Hepatocyte (in vitro differentiated cells): ENCODE measurements at regions not wholly inside any gene's neighbourhood (a gene's known extent, or its start where the extent isn't known, plus 50 kb on each side); places are given as distances from the start of the nearest gene placed in this dataset.

ENCODE experiments used
- EZH2 ChIP-seq: fragments of 200-600 bp; sonication (generic); IDR thresholded peaks from 2 replicates; pipeline ENCODE4 v1.6.1; 2016; ENCODE audit warnings: antibody characterized with exemption, mild to moderate bottlenecking, borderline replicate concordance
- TF ChIP-seq, protein P1 (sequence below): fragments of 200-600 bp; sonication (generic); IDR thresholded peaks from 2 replicates; pipeline ENCODE4 v1.5.1; 2016; ENCODE audit warnings: antibody characterized with exemption, mild to moderate bottlenecking; ENCODE audit not compliant: poor library complexity

DNA sequence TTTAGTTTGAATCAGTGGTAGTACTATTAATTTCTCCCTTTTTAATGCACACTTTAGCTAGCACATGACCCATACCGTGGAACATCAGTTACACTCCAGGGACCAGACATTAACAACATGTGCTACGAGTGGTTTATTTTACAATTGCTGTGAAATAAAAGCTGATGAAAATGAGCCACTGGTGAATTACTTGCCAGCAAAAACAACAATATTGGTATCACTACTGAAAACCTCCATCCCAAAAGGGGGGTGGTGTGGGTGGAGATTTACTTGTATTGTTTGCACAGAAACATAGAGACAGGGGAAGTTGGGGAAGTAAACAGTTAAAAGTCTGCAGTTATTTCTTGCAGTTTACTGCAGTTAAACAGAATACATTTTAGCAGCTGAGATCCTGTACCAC is 369.6 kb upstream of the GRAMD2B start:
- TF ChIP-seq, protein P1, sequence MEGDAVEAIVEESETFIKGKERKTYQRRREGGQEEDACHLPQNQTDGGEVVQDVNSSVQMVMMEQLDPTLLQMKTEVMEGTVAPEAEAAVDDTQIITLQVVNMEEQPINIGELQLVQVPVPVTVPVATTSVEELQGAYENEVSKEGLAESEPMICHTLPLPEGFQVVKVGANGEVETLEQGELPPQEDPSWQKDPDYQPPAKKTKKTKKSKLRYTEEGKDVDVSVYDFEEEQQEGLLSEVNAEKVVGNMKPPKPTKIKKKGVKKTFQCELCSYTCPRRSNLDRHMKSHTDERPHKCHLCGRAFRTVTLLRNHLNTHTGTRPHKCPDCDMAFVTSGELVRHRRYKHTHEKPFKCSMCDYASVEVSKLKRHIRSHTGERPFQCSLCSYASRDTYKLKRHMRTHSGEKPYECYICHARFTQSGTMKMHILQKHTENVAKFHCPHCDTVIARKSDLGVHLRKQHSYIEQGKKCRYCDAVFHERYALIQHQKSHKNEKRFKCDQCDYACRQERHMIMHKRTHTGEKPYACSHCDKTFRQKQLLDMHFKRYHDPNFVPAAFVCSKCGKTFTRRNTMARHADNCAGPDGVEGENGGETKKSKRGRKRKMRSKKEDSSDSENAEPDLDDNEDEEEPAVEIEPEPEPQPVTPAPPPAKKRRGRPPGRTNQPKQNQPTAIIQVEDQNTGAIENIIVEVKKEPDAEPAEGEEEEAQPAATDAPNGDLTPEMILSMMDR, result no peak
- no peak for TF ChIP-seq EZH2
